ENCODE measurements at regions not wholly inside any gene's neighbourhood (a gene's known extent, or its start where the extent isn't known, plus 50 kb on each side); places are given as distances from the start of the nearest gene placed in this dataset.

DNA sequence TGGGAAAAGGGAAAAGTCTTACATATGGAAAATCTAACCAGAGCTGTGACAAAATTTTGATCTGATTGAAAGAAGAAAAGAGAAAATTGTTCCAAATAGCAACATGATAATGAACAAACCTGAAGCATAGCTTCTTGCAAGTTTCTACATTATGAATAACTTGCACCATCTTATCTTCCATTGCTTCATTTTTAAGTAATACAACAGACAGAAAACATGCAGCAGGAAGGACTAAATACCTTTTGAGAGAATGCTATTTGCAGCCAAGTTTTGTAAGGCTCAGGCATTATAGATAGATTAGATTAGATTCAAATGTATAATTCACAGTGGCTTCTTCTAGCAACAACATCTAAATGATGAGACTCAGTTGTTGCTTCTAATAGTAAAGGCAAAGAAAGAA, 441.4 kb downstream of the AEBP2 start:
- peaks cover 16% of the 10 kb centered on the region for H3K4me1 ChIP-seq (ENCODE audit: control insufficient read depth, insufficient read depth, low read length)
- no peaks in the 10 kb centered on the region for H3K9me3 ChIP-seq (ENCODE audit: control insufficient read depth, low read length)
- no peaks in the 10 kb centered on the region for H3K36me3 ChIP-seq (ENCODE audit: control insufficient read depth, insufficient read depth, low read length, severe bottlenecking)
- DNase-seq (ENCODE audit: low read depth), result no peak
- no peak overlapping the region for H3K9ac ChIP-seq (ENCODE audit: low read length)
- no peaks in the 10 kb centered on the region for H3K27me3 ChIP-seq (replicated peaks; ENCODE audit: control insufficient read depth, insufficient read depth, low read length)
- no peak overlapping the region for H3K4me3 ChIP-seq (ENCODE audit: low read length)

DNA sequence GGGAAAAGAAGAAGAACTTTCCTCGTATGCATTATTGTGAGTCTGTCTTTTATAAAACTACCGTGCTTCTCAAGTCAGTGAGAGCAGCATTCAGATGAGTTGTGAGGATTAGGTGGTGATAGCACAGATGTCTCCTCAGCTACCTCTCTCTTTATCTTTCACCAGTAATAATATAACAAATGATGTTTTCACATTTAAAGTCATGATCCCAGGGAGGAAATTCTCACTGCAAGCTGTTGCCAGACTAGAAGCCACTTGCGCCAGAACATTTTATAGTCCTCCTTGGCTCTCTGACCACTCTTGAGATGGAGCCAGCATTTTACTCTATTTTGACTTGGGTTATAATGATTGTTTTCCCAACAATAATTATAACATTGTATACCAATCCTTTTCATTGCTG, 443.1 kb downstream of the AEBP2 start:
- Histone ChIP-seq H3K9ac (ENCODE audit: low read length) (no peak overlapping the region), H3K4me1 (ENCODE audit: control insufficient read depth, insufficient read depth, low read length) (peaks cover 25% of the 10 kb centered on the region), H3K4me3 (ENCODE audit: low read length) (no peak overlapping the region), H3K36me3 (ENCODE audit: control insufficient read depth, insufficient read depth, low read length, severe bottlenecking) (no peaks in the 10 kb centered on the region), H3K27me3 (replicated peaks; ENCODE audit: control insufficient read depth, insufficient read depth, low read length) (no peaks in the 10 kb centered on the region), H3K9me3 (ENCODE audit: control insufficient read depth, low read length) (no peaks in the 10 kb centered on the region)
- DNase-seq (ENCODE audit: low read depth), result no peak

DNA sequence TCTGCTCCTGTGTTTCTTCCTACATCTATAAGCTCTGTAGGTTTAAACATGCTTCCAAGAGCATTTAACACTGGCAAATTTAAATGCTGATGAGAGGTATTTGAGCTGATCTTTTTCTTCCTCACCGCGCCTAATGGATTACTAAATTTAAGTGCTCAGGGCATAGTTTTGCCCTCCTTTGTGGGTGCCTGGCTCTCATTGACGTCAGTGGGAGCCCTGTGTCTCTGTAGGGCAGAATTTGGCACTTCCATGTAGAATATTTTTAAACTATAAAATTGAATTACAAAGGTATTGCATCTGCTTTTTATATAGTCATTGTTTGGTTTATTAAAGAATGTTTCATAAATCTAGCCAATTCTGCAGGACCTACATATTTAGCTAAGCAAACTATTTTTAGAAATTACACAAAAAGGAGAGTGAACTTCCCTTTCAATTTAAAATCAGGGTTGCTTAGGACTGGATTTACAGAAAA, 444.8 kb downstream of the AEBP2 start:
- peak; percentile 67 for DNase-seq (ENCODE audit: low read depth)
- Histone ChIP-seq H3K27me3 (replicated peaks; ENCODE audit: control insufficient read depth, insufficient read depth, low read length) (no peaks in the 10 kb centered on the region), H3K9ac (ENCODE audit: low read length) (no peak overlapping the region), H3K36me3 (ENCODE audit: control insufficient read depth, insufficient read depth, low read length, severe bottlenecking) (no peaks in the 10 kb centered on the region), H3K4me1 (ENCODE audit: control insufficient read depth, insufficient read depth, low read length) (peaks cover 25% of the 10 kb centered on the region), H3K4me3 (ENCODE audit: low read length) (no peak overlapping the region), H3K9me3 (ENCODE audit: control insufficient read depth, low read length) (no peaks in the 10 kb centered on the region)

DNA sequence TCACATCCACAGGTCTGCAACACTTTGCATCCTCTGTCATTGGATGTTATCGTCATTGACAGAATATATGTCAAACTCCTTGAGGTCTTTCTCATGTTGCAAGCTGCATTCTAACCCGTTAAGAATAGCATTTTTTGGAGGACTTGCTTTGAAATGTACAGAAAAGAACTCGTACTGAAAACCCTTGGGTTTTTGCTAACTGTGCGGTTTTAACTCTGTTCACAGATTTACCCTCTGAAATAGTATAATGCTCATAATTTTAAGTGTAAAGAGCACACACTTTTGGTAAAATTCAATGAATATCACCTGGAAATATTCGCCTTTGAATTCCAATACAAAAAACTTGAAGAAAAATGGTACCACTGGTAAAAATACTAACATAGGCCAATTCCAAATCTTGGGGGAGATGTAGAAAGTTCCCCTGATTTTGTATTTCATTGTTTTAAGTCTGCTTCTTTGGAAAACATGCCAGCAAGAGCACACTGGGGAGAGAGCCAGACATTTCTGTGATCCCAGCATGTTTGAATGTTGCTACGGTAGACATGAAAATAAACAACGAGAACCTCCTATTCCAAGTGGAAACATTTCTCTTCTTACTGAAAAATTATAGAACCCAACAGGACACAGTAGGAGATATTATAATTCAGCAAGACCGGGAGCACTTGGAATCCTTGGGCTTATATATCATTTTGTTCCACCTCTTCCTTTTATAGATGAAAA, 446.0 kb downstream of the AEBP2 start:
- Histone ChIP-seq H3K27me3 (replicated peaks; ENCODE audit: control insufficient read depth, insufficient read depth, low read length) (no peaks in the 10 kb centered on the region), H3K36me3 (ENCODE audit: control insufficient read depth, insufficient read depth, low read length, severe bottlenecking) (no peaks in the 10 kb centered on the region), H3K9me3 (ENCODE audit: control insufficient read depth, low read length) (no peaks in the 10 kb centered on the region), H3K4me1 (ENCODE audit: control insufficient read depth, insufficient read depth, low read length) (peaks cover 25% of the 10 kb centered on the region), H3K4me3 (ENCODE audit: low read length) (no peak overlapping the region), H3K9ac (ENCODE audit: low read length) (no peak overlapping the region)
- DNase-seq (ENCODE audit: low read depth), result no peak

DNA sequence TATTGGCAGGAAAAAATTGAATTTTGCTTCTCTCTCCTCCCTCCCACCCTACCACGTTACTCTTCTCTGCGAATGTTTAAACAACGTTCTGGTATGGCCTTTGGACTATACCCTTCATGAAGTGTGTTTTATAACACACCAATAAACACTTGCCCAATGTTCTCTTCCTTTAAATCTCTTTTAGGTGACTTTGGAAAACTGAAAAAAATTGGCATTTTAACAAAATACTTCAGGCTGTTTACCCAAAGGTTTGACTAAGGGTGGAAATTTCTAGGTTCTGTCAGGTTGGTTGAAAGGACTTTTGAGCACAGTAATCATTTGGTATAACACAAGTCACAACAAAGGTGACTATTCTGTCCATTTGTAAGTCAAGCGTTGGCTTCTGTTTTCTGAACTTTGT, 446.8 kb downstream of the AEBP2 start:
- no peaks in the 10 kb centered on the region for H3K36me3 ChIP-seq (ENCODE audit: control insufficient read depth, insufficient read depth, low read length, severe bottlenecking)
- H3K9me3 ChIP-seq (ENCODE audit: control insufficient read depth, low read length), result no peaks in the 10 kb centered on the region
- no peak overlapping the region for H3K4me3 ChIP-seq (ENCODE audit: low read length)
- no peaks in the 10 kb centered on the region for H3K27me3 ChIP-seq (replicated peaks; ENCODE audit: control insufficient read depth, insufficient read depth, low read length)
- H3K9ac ChIP-seq (ENCODE audit: low read length), result no peak overlapping the region
- no peak for DNase-seq (ENCODE audit: low read depth)
- peaks cover 25% of the 10 kb centered on the region for H3K4me1 ChIP-seq (ENCODE audit: control insufficient read depth, insufficient read depth, low read length)

DNA sequence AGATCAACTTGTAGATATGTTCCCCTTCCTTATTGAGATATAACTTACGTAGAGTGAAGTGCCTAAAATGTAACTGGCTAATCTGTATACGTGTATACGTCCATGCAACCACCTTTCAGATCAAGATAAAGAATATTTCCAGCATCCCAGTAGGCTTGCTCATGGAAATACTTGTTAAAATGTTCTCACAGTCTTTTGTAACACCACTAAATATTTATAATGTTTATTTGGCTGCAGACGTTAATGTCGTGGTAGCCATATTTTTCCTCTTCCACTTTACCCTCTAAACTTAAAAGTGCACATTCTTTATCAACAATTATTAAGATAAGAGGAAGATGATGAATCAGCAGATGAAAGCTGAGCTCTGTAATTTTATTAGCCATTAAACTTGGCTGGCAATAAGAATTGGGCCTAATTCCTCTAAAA, 447.4 kb downstream of the AEBP2 start:
- Histone ChIP-seq H3K27me3 (replicated peaks; ENCODE audit: control insufficient read depth, insufficient read depth, low read length) (no peaks in the 10 kb centered on the region), H3K4me3 (ENCODE audit: low read length) (no peak overlapping the region), H3K36me3 (ENCODE audit: control insufficient read depth, insufficient read depth, low read length, severe bottlenecking) (no peaks in the 10 kb centered on the region), H3K4me1 (ENCODE audit: control insufficient read depth, insufficient read depth, low read length) (peaks cover 25% of the 10 kb centered on the region), H3K9me3 (ENCODE audit: control insufficient read depth, low read length) (no peaks in the 10 kb centered on the region), H3K9ac (ENCODE audit: low read length) (no peak overlapping the region)
- no peak for DNase-seq (ENCODE audit: low read depth)

DNA sequence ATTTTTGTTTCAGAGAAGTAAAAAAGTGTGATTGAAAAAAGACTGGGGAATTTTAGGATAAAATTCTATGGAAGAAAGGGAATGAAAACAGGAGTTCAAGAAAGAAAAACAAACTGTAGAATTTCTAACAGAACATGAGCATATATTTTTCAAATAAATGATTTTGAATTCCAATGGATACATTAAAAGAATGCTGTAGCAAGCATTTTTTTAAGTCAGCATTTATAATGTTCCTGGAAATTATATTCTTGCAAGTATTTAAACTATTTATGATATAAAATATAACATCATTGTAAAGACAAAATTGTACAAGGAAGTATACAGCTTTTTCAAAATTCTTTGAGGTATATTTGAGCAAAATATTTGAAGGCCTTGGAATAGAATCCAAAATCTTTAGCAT, 450.7 kb downstream of the AEBP2 start:
- Histone ChIP-seq H3K27me3 (replicated peaks; ENCODE audit: control insufficient read depth, insufficient read depth, low read length) (no peaks in the 10 kb centered on the region), H3K9ac (ENCODE audit: low read length) (no peak overlapping the region), H3K4me3 (ENCODE audit: low read length) (no peak overlapping the region), H3K9me3 (ENCODE audit: control insufficient read depth, low read length) (no peaks in the 10 kb centered on the region), H3K4me1 (ENCODE audit: control insufficient read depth, insufficient read depth, low read length) (peaks cover 22% of the 10 kb centered on the region), H3K36me3 (ENCODE audit: control insufficient read depth, insufficient read depth, low read length, severe bottlenecking) (no peaks in the 10 kb centered on the region)
- DNase-seq (ENCODE audit: low read depth), result no peak

DNA sequence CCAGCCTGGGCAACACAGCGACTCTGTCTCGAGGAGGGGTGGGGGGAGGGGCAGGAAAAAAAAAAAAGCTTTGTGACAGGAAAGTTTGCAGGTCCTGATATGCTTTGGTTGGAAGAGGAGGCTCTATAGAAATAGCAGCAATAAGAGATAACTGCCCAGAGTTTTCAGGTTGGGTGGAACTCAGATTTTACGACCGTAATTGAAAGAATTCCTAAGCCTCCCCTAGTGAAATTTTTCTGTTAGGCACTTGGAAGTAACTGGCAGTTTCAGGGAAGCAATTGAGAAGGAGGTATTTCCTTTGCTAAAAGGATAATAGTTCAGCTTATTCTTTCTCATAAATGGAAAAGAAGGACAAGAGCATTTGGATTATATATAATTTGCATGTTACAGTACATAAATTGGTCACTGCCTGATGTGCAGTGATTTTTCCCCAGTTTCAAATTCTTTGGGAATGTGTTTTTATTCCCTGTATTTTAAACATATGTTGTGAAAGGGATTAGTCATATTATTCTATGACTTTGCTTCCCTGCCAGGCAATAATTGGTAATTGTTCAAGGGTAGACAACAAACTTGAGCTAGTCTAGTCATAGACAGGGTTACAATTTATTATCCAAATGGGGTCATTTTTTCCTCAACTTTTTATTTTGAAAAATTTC, 452.8 kb downstream of the AEBP2 start:
- Histone ChIP-seq H3K36me3 (ENCODE audit: control insufficient read depth, insufficient read depth, low read length, severe bottlenecking) (no peaks in the 10 kb centered on the region), H3K27me3 (replicated peaks; ENCODE audit: control insufficient read depth, insufficient read depth, low read length) (no peaks in the 10 kb centered on the region), H3K9ac (ENCODE audit: low read length) (no peak overlapping the region), H3K4me1 (ENCODE audit: control insufficient read depth, insufficient read depth, low read length) (peaks cover 17% of the 10 kb centered on the region), H3K4me3 (ENCODE audit: low read length) (no peak overlapping the region), H3K9me3 (ENCODE audit: control insufficient read depth, low read length) (no peaks in the 10 kb centered on the region)
- DNase-seq (ENCODE audit: low read depth), result no peak

DNA sequence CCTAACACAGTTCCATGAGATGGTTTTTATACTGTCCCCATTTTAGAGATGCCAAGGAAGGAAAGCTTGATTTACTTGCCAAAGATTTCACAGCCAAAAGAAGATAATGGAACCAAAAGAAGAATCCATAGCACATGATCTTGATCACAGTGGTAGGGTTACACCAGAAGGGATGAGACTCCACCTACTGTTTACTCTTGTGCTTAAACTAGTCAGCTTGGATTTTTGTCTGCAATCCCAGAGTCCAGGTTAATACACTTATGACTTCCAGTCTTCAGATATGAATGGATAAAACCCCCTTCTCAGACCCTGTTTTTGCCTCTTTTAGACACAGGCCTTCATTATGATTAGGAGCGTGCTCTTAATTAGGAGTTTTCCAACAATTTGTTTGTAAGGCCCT, 454.2 kb downstream of the AEBP2 start:
- Histone ChIP-seq H3K36me3 (ENCODE audit: control insufficient read depth, insufficient read depth, low read length, severe bottlenecking) (no peaks in the 10 kb centered on the region), H3K9ac (ENCODE audit: low read length) (no peak overlapping the region), H3K9me3 (ENCODE audit: control insufficient read depth, low read length) (no peaks in the 10 kb centered on the region), H3K27me3 (replicated peaks; ENCODE audit: control insufficient read depth, insufficient read depth, low read length) (no peaks in the 10 kb centered on the region), H3K4me1 (ENCODE audit: control insufficient read depth, insufficient read depth, low read length) (peaks cover 13% of the 10 kb centered on the region), H3K4me3 (ENCODE audit: low read length) (no peak overlapping the region)
- DNase-seq (ENCODE audit: low read depth), result peak; percentile 42

DNA sequence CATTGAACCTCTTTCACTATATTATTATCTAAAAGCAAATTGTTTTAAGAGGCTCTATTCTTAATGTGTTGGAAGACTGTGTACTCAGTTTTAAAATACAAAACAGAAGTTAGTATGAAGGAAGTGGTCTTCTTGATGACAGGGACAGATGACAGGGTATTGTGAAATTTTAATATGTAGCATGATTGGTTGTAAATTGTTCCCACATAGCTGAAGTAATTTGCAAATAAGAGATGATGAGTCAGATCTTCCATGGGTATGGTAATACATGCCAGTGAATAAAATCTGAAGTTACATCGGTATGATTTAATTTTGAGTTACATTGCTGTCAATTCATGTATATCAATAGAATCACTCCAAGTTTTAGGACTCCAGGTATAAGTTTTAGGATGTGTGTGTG, 454.8 kb downstream of the AEBP2 start:
- H3K27me3 ChIP-seq (replicated peaks; ENCODE audit: control insufficient read depth, insufficient read depth, low read length), result no peaks in the 10 kb centered on the region
- no peak overlapping the region for H3K4me3 ChIP-seq (ENCODE audit: low read length)
- DNase-seq (ENCODE audit: low read depth), result peak; percentile 69
- H3K4me1 ChIP-seq (ENCODE audit: control insufficient read depth, insufficient read depth, low read length), result peaks cover 13% of the 10 kb centered on the region
- H3K36me3 ChIP-seq (ENCODE audit: control insufficient read depth, insufficient read depth, low read length, severe bottlenecking), result no peaks in the 10 kb centered on the region
- H3K9me3 ChIP-seq (ENCODE audit: control insufficient read depth, low read length), result no peaks in the 10 kb centered on the region
- H3K9ac ChIP-seq (ENCODE audit: low read length), result no peak overlapping the region

DNA sequence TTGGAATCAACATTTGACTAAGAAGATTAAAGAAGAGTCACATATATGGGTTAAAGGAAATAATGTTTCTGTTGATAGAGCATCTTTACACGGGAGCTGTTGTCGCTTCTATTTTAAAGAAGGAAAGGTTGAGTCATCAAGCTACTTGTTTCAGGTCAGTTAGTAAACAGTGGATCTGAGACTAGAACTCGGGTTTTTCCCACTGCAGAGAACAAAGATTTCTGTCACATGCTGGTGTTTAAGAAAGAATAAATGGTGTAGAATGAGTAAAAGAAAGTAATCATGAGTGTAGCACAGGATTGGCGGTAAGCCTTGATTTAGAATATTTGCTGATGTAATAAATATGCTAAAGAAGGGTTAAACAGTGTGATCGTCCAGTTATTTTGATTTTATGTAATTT, 455.5 kb downstream of the AEBP2 start:
- H3K9me3 ChIP-seq (ENCODE audit: control insufficient read depth, low read length), result no peaks in the 10 kb centered on the region
- H3K27me3 ChIP-seq (replicated peaks; ENCODE audit: control insufficient read depth, insufficient read depth, low read length), result no peaks in the 10 kb centered on the region
- H3K36me3 ChIP-seq (ENCODE audit: control insufficient read depth, insufficient read depth, low read length, severe bottlenecking), result no peaks in the 10 kb centered on the region
- peak; percentile 28 for DNase-seq (ENCODE audit: low read depth)
- no peak overlapping the region for H3K9ac ChIP-seq (ENCODE audit: low read length)
- H3K4me3 ChIP-seq (ENCODE audit: low read length), result no peak overlapping the region
- peaks cover 13% of the 10 kb centered on the region for H3K4me1 ChIP-seq (ENCODE audit: control insufficient read depth, insufficient read depth, low read length)
